Activated T-helper 1 cell treated with anti-CD3 and anti-CD28 coated beads, Interleukin-12 subunit alpha, Interleukin-12 subunit beta, Interleukin-2, Interleukin-4 antibody, amounts not matched to agents 30 ng/mL and 10 ng/mL and 1 ng/mL, durations not matched to agents 14 hours and 24 hours and 36 hours (primary cell): ENCODE measurements at regions not wholly inside any gene's neighbourhood (a gene's known extent, or its start where the extent isn't known, plus 50 kb on each side); places are given as distances from the start of the nearest gene placed in this dataset.

Experiments
- DNase-seq: peaks from one replicate; pipeline ENCODE4 v3.0.0; 2021; ENCODE audit warnings: low spot score
- H3K27ac Mint-ChIP-seq: one replicate; pipeline ENCODE4 v1.8.0; 2021; ENCODE audit warnings: mild to moderate bottlenecking, mixed read lengths
- H3K27me3 Mint-ChIP-seq: one replicate; pipeline ENCODE4 v1.8.0; 2022; ENCODE audit warnings: mild to moderate bottlenecking, moderate library complexity, mixed read lengths; ENCODE audit not compliant: insufficient read depth
- H3K36me3 Mint-ChIP-seq: one replicate; pipeline ENCODE4 v1.8.0; 2021; ENCODE audit warnings: low read depth, mixed read lengths
- H3K4me1 Mint-ChIP-seq: one replicate; pipeline ENCODE4 v1.8.0; 2021; ENCODE audit warnings: low read depth, mixed read lengths
- H3K4me3 Mint-ChIP-seq: one replicate; pipeline ENCODE4 v1.8.0; 2021; ENCODE audit warnings: mild to moderate bottlenecking, moderate library complexity, mixed read lengths
- H3K9me3 Mint-ChIP-seq: one replicate; pipeline ENCODE4 v1.8.0; 2021; ENCODE audit warnings: mixed read lengths
- intact Hi-C: fragments of 100-400 bp; cut with micrococcal nuclease; formaldehyde crosslinking; loops from one replicate; pipeline ENCODE4 v1.15.1; 2024

DNA sequence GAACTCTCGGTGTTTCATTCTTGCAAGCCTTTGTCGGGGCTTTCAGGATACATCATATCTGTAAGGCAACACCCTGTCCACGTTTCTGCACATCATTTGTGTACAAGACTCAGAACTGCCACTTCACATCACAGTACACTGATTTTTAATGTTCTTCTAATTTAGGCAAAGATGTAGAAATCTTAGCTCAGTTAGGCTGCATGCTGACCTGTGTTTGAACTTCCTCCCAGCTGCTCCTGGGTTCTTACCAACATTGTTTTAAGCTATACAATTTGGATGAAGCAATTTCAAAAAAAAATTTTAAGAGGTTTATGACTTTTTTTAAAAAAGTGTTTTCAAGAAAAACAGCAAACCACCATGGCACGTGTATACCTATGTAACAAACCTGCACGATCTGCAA is 1047.9 kb upstream of the SLC10A2 start:
- no peak overlapping the region for H3K4me3 Mint-ChIP-seq
- intact Hi-C loops: no loop called here
- no peaks in the 10 kb centered on the region for H3K36me3 Mint-ChIP-seq
- no peaks in the 10 kb centered on the region for H3K9me3 Mint-ChIP-seq
- no peaks in the 10 kb centered on the region for H3K27me3 Mint-ChIP-seq
- H3K4me1 Mint-ChIP-seq: no peaks in the 10 kb centered on the region
- no peak for DNase-seq
- no peak overlapping the region for H3K27ac Mint-ChIP-seq

DNA sequence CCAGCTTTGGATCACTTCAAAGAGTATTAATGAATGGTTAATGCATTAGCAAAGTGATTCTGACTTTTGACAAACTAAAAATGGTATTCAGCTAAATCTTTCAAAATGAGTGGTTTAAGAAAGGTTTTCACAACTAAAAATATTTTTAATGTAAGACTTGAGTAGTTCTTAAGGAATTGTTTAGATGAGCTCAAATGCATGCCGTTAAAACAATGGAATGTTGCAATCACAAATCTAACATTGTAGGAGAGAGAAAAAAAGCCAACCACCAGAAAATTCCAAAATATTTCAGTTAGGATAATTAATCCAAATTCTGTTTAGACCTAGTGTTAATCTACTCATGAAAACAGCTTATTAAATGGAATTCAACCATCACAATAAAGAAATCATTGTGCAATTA is 1044.8 kb upstream of the SLC10A2 start:
- Mint-ChIP-seq H3K36me3 (no peaks in the 10 kb centered on the region), H3K27ac (no peak overlapping the region), H3K4me3 (no peak overlapping the region), H3K9me3 (peaks cover 5% of the 10 kb centered on the region), H3K27me3 (no peaks in the 10 kb centered on the region), H3K4me1 (no peaks in the 10 kb centered on the region)
- intact Hi-C loops: no loop called here
- DNase-seq: no peak

DNA sequence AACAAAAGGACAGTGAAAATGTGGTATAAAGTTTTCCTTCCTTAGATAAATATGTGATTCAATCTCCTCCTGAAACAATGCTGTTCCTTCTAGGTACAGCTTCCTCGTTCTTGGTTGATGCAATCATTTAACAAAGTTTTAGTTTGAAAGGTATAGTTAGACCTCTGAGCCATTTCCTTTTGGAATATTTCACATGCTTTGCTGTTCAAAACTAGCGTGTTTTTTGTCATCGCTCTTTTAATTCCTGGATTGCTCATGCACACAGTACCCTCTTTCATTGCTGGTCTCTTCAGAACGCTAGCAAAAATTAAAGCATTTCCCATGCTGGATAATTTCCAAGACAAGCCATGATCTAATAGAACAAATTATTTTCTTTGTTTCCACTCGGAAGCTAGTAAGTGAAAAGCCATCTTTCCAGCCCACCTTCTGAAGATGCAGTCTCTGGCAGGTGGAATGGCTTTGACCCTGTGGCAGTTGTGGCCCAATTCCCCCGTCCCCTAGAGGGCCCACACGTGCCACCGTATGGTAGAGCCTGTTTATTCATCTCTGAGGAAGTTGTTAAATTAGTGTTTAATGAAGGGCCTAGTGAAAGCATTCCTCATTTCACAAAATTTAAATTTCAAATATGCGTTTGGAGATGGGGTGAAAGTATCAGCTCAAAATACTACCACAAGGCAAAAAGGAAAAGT is 1040.6 kb upstream of the SLC10A2 start:
- H3K36me3 Mint-ChIP-seq: no peaks in the 10 kb centered on the region
- no peak for DNase-seq
- H3K4me3 Mint-ChIP-seq: no peak overlapping the region
- no peak overlapping the region for H3K27ac Mint-ChIP-seq
- peaks cover 5% of the 10 kb centered on the region for H3K9me3 Mint-ChIP-seq
- intact Hi-C loops: no loop called here
- H3K27me3 Mint-ChIP-seq: no peaks in the 10 kb centered on the region
- no peaks in the 10 kb centered on the region for H3K4me1 Mint-ChIP-seq

DNA sequence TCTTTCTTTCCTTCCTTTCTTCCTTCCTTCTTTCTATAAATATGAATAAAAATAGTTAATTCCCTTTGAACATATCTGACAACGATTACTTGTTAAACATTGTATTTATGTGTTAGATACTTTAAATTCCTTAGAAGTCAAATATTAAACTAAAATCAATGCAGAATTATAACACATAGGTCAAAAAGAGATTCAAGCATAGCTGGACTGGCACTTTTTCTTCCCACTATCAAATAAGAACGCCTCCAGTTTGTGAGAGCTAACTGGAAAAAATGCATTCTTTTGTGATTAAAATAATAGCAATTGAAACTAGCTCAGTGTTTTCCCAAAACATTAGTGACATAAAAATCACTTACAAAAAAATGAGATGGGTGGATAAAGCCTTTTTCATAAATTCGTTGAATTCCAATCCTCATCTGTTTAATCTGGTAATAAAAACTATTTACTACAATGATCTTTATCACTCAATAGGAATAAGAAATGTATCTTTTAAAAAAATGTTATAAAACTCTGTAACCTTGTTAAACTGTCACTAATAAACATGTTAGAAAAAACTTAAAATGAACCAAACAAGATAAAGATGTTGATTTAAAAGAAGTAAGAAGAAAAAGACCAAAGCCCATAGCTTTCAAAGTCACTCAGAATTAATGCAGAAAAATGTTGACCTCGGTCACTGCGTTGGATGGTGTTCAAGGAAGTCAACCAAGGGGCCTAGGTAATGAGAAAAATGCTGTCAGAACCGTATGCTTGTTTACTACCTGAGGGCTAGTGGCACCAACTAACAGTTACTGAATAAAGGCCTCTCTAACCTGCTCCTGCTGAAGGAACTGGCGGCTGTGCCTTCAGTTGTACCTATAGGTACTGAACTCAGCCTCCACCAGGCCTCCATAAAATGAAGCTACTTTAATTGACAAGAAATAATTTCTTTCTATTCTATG is 1039.5 kb upstream of the SLC10A2 start:
- Mint-ChIP-seq H3K9me3 (peaks cover 9% of the 10 kb centered on the region), H3K27me3 (no peaks in the 10 kb centered on the region)

DNA sequence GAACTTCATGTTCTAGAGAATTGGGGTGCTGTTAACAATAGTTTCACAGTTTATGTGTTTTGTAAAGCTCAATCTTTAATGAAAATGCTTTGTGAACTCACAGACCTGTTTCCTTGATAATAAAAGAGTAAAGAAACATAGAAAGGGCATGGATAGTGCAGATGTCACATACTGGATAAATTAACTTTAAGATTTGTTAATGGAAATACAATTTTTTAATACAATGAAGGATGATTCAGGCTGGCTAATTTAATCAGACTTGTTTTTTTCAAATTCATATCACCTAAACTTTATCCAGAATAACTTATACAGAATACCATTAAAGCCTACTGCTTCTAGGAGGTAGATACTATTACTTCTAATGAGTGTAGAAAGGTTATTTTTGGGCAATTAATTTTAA is 1033.5 kb upstream of the SLC10A2 start:
- no peaks in the 10 kb centered on the region for H3K36me3 Mint-ChIP-seq
- no peaks in the 10 kb centered on the region for H3K4me1 Mint-ChIP-seq
- H3K27me3 Mint-ChIP-seq: no peaks in the 10 kb centered on the region
- H3K27ac Mint-ChIP-seq: no peak overlapping the region
- DNase-seq: no peak
- peaks cover 14% of the 10 kb centered on the region for H3K9me3 Mint-ChIP-seq
- no peak overlapping the region for H3K4me3 Mint-ChIP-seq
- intact Hi-C loops: no loop called here

More for the DNA sequence above, 1039.5 kb upstream of the SLC10A2 start:
- Mint-ChIP-seq H3K27ac (no peak overlapping the region), H3K36me3 (no peaks in the 10 kb centered on the region), H3K4me3 (no peak overlapping the region), H3K4me1 (no peaks in the 10 kb centered on the region)
- no peak for DNase-seq
- intact Hi-C loops: no loop called here

DNA sequence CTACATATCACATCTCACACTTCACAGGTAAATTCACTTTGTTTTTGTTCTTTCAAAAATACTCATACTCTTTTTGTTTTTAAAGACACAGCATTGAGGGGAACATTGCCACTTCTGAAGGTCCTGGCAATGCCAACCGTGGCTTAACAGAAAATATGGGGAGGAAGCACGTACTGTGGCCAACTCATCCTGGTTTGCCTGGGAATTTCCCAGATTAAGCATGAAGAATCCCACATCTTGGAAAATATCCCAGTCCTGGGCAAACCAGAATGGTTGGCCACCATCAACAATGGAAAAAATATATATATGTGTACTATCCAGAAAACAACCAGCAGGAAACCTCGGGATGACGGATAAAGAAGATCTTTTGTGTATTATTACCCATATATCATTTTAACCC is 1032.2 kb upstream of the SLC10A2 start:
- H3K27me3 Mint-ChIP-seq: no peaks in the 10 kb centered on the region
- H3K4me3 Mint-ChIP-seq: no peak overlapping the region
- DNase-seq: no peak
- H3K36me3 Mint-ChIP-seq: no peaks in the 10 kb centered on the region
- intact Hi-C loops: no loop called here
- no peak overlapping the region for H3K27ac Mint-ChIP-seq
- peaks cover 14% of the 10 kb centered on the region for H3K9me3 Mint-ChIP-seq
- no peaks in the 10 kb centered on the region for H3K4me1 Mint-ChIP-seq

DNA sequence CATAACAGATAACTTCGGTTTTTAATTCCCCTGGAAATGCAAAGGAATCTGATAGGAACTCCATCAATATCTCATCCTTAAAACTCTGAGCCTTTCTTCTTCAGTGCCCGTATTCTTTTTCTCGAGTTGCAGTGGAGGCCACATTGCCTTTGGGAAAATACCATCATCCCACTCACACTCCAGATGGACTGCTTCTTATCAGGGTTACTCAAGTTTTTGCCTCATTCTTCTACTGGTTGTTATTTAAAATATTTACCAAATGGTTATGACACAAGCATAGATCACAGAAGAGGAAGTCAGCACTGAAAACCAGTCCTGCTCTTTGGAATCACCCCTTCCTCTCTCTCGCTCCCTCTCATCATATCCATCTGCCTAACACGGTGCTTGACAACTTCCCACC is 1020.5 kb upstream of the SLC10A2 start:
- intact Hi-C loops: no loop called here
- peaks cover 23% of the 10 kb centered on the region for H3K9me3 Mint-ChIP-seq

DNA sequence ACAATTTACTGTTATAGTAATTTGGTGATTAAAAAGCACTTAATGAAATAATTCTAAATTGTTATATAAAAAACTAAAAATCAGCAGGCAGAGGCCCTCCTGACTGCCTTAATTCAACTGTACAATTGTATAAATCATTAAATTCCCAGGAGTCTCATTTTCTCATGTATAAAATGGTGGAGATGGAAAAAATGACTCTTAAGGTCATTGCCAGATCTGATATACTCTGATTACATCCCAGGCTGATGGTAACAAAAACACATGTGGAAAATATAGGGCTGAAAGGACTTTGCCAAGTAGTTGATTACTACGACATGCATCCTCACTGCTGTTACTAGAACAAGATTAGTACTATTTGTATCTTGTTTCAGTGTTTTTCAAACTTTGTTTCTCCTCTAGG is 1020.0 kb upstream of the SLC10A2 start:
- no peak overlapping the region for H3K4me3 Mint-ChIP-seq
- no peak for DNase-seq
- H3K4me1 Mint-ChIP-seq: no peaks in the 10 kb centered on the region
- H3K9me3 Mint-ChIP-seq: peaks cover 23% of the 10 kb centered on the region
- H3K27ac Mint-ChIP-seq: no peak overlapping the region
- no peaks in the 10 kb centered on the region for H3K36me3 Mint-ChIP-seq
- H3K27me3 Mint-ChIP-seq: no peaks in the 10 kb centered on the region
- intact Hi-C loops: no loop called here

More for the DNA sequence above, 1020.5 kb upstream of the SLC10A2 start:
- Mint-ChIP-seq H3K27ac (no peak overlapping the region), H3K36me3 (no peaks in the 10 kb centered on the region), H3K27me3 (no peaks in the 10 kb centered on the region), H3K4me1 (no peaks in the 10 kb centered on the region), H3K4me3 (no peak overlapping the region)
- no peak for DNase-seq

DNA sequence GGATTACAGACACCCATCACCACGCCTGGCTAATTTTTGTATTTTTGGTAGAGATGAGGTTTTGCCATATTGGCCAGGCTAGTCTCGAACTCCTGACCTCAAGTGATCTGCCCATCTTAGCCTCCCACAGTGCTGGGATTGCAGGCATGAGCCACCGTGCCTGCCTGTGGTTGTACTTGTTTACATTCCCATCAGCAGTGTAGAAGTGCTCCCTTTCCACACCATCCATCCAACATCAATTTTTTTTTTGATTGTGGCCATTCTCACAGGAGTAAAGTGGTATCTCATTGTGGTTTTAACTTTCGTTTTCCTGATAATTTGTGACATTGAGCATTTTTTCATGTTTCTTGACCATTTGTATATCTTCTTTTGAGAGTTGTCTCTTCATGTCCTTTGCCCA is 1019.4 kb upstream of the SLC10A2 start:
- intact Hi-C loops: no loop called here
- no peak for DNase-seq
- Mint-ChIP-seq H3K9me3 (peaks cover 23% of the 10 kb centered on the region), H3K27ac (no peak overlapping the region), H3K4me1 (no peaks in the 10 kb centered on the region), H3K27me3 (no peaks in the 10 kb centered on the region), H3K4me3 (no peak overlapping the region), H3K36me3 (no peaks in the 10 kb centered on the region)

DNA sequence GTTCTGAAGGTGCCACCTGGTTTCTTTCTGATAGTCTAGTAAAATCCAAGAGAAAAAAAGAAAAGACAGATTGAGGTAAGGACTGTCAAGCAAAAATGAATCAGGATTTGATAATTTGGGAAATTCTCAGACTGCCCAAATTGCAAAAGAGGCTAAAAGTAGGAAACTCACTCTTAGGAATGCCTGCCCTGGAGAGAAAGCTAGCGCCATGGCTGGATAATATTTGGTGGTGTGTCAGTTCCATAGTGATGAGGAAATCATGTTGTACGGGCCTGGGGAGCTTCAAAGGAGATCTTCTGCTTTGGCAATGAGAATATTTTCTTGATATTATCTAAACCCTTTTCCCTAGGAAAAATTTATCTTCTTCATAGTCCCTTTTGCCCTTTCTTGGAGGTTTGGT is 1008.1 kb upstream of the SLC10A2 start:
- no peaks in the 10 kb centered on the region for H3K36me3 Mint-ChIP-seq
- no peak for DNase-seq
- H3K9me3 Mint-ChIP-seq: peaks cover 9% of the 10 kb centered on the region
- no peak overlapping the region for H3K27ac Mint-ChIP-seq
- intact Hi-C loops: no loop called here
- no peak overlapping the region for H3K4me3 Mint-ChIP-seq
- H3K4me1 Mint-ChIP-seq: no peaks in the 10 kb centered on the region
- H3K27me3 Mint-ChIP-seq: no peaks in the 10 kb centered on the region

DNA sequence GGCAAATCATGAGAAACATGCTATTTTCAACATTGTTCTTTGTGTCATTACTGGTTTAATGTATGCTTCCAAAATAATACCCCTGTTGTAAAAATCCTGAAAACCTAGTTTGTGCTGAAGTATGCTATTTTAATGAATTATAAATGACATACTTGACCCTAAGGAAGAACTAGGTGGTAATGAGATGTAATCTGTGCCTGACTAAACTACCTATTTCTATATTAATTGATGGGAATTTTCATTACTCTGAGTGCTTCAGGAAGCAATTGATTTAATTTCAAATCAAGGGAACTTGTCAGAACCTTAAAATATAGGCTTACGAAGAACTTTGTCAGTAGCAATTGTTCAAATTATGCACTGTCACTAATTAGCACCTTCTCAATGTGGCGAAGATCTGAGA is 1005.6 kb upstream of the SLC10A2 start:
- no peaks in the 10 kb centered on the region for H3K36me3 Mint-ChIP-seq
- no peaks in the 10 kb centered on the region for H3K27me3 Mint-ChIP-seq
- no peak overlapping the region for H3K27ac Mint-ChIP-seq
- DNase-seq: no peak
- intact Hi-C loops: no loop called here
- H3K4me3 Mint-ChIP-seq: no peak overlapping the region
- H3K9me3 Mint-ChIP-seq: peaks cover 9% of the 10 kb centered on the region
- no peaks in the 10 kb centered on the region for H3K4me1 Mint-ChIP-seq

DNA sequence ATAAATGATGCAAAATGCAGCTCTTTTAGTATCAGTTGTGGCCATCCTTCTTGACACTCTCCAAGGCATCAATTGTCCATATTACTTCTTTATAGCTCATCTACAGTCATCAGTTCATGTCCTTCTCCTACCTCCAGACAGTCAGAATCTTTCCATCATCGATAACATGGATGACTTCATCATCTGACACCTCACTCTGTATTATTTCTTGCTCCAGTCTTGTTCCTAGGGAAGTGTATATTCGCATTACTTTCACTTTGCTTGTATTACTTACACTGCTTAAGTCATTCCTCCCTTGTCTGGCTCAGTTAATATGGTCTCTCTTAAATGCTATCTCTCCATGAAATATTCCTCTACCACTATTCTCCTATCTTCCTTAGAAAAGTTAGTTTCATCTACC is 999.1 kb upstream of the SLC10A2 start:
- no peak for DNase-seq
- no peak overlapping the region for H3K27ac Mint-ChIP-seq
- intact Hi-C loops: no loop called here
- H3K4me3 Mint-ChIP-seq: no peak overlapping the region
- H3K27me3 Mint-ChIP-seq: no peaks in the 10 kb centered on the region
- no peaks in the 10 kb centered on the region for H3K36me3 Mint-ChIP-seq
- H3K9me3 Mint-ChIP-seq: peaks cover 20% of the 10 kb centered on the region
- H3K4me1 Mint-ChIP-seq: no peaks in the 10 kb centered on the region

DNA sequence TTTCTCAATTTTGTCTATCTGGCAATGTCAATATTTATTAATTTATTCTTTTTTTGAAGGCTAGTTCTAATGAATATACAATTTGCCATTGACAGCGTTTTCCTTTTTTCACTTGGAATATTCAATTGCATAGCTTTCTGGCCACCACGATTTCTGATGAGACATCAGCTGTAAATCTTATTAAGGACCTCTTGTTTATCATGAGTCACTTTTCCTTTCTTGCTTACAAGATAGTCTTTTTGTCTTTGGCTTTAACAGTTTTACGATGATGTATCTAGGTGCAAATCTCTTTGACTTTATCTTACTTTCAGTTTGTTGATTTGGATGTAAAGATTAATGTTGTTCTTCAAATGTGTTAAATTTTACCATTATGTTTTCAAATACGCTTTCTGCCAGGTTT is 991.6 kb upstream of the SLC10A2 start:
- Mint-ChIP-seq H3K27ac (no peak overlapping the region), H3K27me3 (no peaks in the 10 kb centered on the region), H3K9me3 (peaks cover 20% of the 10 kb centered on the region), H3K4me1 (no peaks in the 10 kb centered on the region), H3K4me3 (no peak overlapping the region), H3K36me3 (no peaks in the 10 kb centered on the region)
- no peak for DNase-seq
- intact Hi-C loops: no loop called here
